Fibroblast of mammary gland (primary cell): ENCODE measurements at regions not wholly inside any gene's neighbourhood (a gene's known extent, or its start where the extent isn't known, plus 50 kb on each side); places are given as distances from the start of the nearest gene placed in this dataset.

Source experiments
- DNase-seq: peaks from one replicate; pipeline ENCODE4 v3.0.0-alpha.2; 2010; ENCODE audit warnings: low read depth
- H3K4me3 ChIP-seq: 2 replicates; pipeline ENCODE4 v1.5.1; 2011; ENCODE audit warnings: low read depth, mild to moderate bottlenecking, low read length, moderate library complexity; ENCODE audit not compliant: control insufficient read depth
- TF ChIP-seq, protein P1 (sequence below): conservative IDR thresholded peaks from 2 replicates; pipeline ENCODE4 v1.5.1; 2011; ENCODE audit warnings: low read depth, low read length, inconsistent platforms; ENCODE audit not compliant: control insufficient read depth, insufficient read depth

DNA sequence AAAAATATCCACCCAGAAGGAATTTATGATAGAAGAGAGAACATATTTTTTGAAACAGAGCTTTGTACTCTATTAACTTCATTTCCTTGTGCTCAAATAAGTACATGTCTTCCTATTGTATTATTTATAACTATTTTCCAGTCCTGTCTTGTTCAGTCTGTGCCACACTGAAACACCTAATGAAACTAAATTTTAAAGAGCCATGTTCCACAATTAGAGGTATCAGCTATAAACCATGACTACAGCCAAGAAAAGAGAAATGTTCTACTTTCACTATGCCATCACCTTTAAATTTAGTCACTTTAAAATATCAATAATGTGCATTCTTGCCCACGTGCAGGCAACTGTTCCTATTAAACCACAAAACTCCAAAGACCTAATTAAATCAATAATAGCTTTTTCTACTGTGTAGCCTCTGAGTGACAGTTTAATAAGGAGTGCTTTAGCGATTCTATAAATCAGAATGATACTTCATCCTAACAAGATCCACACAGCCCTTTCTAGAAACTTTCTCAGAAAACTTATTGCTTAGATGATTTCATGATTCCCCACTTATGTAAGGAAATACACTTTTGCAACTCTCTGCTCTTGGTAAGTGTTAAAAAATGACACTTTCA is 404.9 kb upstream of the CHRM3 start:
- TF ChIP-seq, protein P1, sequence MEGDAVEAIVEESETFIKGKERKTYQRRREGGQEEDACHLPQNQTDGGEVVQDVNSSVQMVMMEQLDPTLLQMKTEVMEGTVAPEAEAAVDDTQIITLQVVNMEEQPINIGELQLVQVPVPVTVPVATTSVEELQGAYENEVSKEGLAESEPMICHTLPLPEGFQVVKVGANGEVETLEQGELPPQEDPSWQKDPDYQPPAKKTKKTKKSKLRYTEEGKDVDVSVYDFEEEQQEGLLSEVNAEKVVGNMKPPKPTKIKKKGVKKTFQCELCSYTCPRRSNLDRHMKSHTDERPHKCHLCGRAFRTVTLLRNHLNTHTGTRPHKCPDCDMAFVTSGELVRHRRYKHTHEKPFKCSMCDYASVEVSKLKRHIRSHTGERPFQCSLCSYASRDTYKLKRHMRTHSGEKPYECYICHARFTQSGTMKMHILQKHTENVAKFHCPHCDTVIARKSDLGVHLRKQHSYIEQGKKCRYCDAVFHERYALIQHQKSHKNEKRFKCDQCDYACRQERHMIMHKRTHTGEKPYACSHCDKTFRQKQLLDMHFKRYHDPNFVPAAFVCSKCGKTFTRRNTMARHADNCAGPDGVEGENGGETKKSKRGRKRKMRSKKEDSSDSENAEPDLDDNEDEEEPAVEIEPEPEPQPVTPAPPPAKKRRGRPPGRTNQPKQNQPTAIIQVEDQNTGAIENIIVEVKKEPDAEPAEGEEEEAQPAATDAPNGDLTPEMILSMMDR: no peak
- H3K4me3 ChIP-seq: no peak overlapping the region
- DNase-seq: no peak

DNA sequence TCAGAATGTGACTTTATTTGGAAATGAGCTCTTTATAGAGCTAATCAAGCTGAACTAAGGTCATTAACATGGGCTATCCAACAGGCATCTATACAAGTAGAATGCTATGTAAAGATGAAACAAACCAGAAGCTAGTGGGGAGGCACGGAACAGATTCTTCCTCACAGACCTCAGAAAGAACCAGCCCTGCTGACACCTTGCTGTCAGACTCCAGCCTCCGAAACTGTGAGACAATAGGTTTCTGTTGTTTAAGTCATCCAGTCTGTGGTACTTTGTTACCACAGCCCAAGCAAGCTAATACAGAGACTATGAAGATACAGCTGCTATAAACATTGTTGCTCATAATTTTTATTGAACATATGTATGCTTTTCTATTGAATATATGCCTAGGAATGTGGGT is 406.3 kb upstream of the CHRM3 start:
- TF ChIP-seq, protein P1: no peak

DNA sequence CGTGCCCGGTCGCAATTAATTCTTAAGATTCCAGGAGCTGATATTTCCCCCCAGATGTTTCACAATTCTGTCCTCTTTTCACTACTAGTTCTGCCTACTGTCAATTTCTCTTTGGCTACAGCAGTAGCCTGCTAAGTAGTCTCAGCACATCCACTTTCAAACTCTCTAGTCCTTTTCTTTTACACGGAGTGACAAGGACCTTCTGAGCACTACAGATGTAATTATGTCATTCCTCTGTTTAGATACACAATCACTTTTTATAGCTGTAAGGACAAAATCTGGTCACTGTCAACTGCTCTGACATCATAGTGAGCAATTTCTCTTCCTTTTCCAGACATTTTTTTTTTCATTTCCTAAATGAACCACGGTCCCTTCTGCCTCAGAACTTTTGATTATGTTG is 421.7 kb upstream of the CHRM3 start:
- H3K4me3 ChIP-seq: no peak overlapping the region
- TF ChIP-seq, protein P1: no peak
- DNase-seq: no peak

More for the DNA sequence above, 406.3 kb upstream of the CHRM3 start:
- no peak overlapping the region for H3K4me3 ChIP-seq
- DNase-seq: no peak

DNA sequence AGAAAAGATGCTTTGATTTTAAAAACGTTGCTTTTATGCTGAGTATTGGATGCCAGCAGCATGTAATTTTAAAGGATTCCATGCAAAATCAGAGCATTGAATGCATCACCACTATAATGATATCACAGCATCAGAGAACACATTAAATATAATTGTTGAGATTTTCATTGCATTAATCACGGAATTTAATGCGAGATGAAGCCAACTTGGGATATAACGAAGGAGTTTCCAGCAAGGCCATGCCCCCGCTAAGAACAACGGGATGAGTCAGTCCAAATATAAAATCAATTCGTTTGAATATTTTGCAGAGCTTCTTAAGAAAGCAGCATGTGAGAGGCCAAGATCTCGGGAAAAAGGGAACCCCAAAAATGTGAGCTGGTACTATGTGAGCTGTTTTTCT is 423.4 kb upstream of the CHRM3 start:
- TF ChIP-seq, protein P1: no peak
- no peak overlapping the region for H3K4me3 ChIP-seq
- no peak for DNase-seq

DNA sequence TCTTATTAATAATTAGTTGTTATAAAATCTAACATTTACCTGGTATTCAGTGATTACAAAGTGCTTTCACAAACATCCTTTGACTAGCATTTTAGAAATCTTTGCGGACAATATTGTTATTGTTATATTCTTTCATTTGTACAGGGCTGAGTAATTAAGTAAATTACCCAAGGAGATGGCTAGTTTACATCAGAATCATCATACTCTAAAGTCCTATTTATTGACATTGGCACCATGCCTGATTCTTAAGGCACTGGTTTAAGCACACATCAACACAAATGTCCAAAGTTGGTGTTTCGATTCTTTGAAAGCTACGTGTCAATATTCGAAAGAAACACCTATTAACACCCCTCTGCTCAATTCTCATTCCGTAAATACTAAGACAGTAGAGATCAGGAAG is 424.6 kb upstream of the CHRM3 start:
- no peak overlapping the region for H3K4me3 ChIP-seq
- TF ChIP-seq, protein P1: no peak
- DNase-seq: no peak

DNA sequence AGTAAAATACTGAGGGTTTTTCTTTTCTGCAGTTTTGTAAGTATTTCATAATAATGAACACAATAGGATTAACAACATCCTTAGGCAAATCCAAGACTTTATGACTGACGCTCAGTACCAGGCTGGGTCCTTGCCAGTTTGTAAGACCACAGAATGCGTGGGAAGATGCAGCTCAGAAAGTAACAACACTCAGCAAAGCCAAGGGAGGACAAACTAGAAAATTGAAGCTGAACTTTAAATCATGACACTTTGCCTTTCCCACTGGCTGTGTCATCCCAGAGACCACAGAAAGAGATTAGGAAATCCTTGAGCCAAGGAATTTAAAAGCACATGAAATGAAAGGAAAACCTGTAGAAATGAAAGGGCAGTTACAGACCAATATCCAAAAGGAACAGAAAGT is 426.3 kb upstream of the CHRM3 start:
- peak; percentile 76 for DNase-seq
- TF ChIP-seq, protein P1: no peak
- H3K4me3 ChIP-seq: no peak overlapping the region

DNA sequence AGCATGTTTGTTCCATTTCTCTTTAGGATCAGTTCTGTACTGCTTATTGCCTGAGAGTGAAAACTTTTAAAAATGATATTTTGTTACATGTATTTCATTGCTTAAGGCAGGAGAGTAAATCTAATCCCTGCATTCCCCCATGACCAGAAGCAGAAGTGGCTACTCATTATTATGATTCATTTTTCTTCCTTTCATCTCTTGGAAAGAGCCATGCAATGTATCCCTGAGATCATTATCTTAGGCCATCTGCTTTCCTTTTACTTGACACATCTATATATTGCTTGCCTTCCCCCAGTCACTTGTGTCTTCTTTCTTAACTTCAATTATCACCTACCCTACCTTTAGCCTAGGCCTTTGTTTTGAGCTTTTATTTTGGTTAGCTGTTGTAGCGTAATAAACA is 430.4 kb upstream of the CHRM3 start:
- H3K4me3 ChIP-seq: no peak overlapping the region
- TF ChIP-seq, protein P1: no peak
- DNase-seq: no peak
